ENCODE measurements at regions not wholly inside any gene's neighbourhood (a gene's known extent, or its start where the extent isn't known, plus 50 kb on each side); places are given as distances from the start of the nearest gene placed in this dataset.

DNA sequence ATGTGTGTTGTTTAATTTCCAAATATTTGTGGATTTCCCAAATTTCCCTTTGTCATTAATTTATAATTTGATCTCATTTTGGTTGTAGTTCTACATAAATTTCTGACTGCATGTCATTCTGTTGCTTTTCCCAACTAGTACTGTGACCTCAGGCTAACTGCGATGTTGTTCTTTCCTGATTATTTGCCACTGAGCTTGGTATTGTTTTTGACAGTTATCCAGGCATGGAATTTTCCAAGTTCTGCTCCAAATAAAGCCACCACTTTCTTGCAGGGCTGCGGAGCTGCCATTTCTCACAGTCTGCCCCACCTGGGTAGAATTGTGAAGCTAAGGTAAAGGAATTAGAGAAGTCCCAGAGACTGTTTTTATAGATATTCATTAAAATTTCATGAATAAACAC, 328.8 kb downstream of the ZNF674 start:
- TF ChIP-seq, protein P1, sequence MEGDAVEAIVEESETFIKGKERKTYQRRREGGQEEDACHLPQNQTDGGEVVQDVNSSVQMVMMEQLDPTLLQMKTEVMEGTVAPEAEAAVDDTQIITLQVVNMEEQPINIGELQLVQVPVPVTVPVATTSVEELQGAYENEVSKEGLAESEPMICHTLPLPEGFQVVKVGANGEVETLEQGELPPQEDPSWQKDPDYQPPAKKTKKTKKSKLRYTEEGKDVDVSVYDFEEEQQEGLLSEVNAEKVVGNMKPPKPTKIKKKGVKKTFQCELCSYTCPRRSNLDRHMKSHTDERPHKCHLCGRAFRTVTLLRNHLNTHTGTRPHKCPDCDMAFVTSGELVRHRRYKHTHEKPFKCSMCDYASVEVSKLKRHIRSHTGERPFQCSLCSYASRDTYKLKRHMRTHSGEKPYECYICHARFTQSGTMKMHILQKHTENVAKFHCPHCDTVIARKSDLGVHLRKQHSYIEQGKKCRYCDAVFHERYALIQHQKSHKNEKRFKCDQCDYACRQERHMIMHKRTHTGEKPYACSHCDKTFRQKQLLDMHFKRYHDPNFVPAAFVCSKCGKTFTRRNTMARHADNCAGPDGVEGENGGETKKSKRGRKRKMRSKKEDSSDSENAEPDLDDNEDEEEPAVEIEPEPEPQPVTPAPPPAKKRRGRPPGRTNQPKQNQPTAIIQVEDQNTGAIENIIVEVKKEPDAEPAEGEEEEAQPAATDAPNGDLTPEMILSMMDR (conservative IDR thresholded peaks at IDR 0.05; ENCODE audit: control insufficient read depth, insufficient read depth, low read depth, low read length), result no peak
- no peak for DNase-seq (ENCODE audit: low read depth)
- H3K4me3 ChIP-seq (ENCODE audit: control insufficient read depth, low read depth, low read length), result no peak overlapping the region

- TF ChIP-seq, protein P1 (conservative IDR thresholded peaks at IDR 0.05; ENCODE audit: control insufficient read depth, insufficient read depth, low read depth, low read length), result no peak
- no peak overlapping the region for H3K4me3 ChIP-seq (ENCODE audit: control insufficient read depth, low read depth, low read length)
- no peak for DNase-seq (ENCODE audit: low read depth)
Measured at GRCh38 chrX:46211079-46211478, 334.1 kb downstream of the ZNF674 start.

GRCh38 chrX:46209768-46210167, 335.5 kb downstream of the ZNF674 start:
- no peak overlapping the region for H3K4me3 ChIP-seq (ENCODE audit: control insufficient read depth, low read depth, low read length)
- DNase-seq (ENCODE audit: low read depth), result no peak
- TF ChIP-seq, protein P1 (conservative IDR thresholded peaks at IDR 0.05; ENCODE audit: control insufficient read depth, insufficient read depth, low read depth, low read length), result no peak

- no peak overlapping the region for H3K4me3 ChIP-seq (ENCODE audit: control insufficient read depth, low read depth, low read length)
- DNase-seq (ENCODE audit: low read depth), result no peak
- TF ChIP-seq, protein P1 (conservative IDR thresholded peaks at IDR 0.05; ENCODE audit: control insufficient read depth, insufficient read depth, low read depth, low read length), result no peak
Measured at GRCh38 chrX:46209037-46209436, 336.2 kb downstream of the ZNF674 start.

DNA sequence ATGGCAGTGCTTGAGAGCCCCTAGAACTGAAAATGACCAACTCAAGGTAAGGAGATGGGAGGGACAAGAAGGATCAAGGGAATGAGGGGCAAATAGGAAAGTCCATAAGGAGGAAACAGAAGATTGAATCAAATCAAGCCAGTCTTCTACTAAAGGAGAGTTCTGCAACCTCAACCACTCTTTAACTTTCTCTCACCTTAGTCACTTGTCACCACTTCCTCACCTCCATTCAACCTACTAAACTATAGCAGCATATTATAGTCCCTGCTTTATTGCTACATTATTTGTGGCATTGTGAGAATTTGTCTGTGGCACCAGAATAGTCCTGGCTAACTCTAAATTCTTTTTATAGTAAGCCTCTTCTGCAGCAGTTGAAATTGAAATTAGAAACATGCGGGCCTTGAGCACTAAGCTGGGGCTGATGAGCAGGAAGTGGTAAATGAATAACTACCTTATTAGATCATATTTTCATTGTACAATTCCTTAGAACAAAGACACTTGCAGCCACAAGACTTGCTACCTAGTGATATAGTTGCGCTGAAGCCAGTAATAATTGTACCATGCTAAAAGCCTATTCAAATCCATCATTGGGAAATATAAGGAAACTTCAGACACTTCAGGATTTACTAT, 336.9 kb downstream of the ZNF674 start:
- H3K4me3 ChIP-seq (ENCODE audit: control insufficient read depth, low read depth, low read length), result no peak overlapping the region
- peak; percentile 37 for DNase-seq (ENCODE audit: low read depth)
- TF ChIP-seq, protein P1 (conservative IDR thresholded peaks at IDR 0.05; ENCODE audit: control insufficient read depth, insufficient read depth, low read depth, low read length), result no peak

GRCh38 chrX:46204721-46205422, 340.3 kb downstream of the ZNF674 start:
- TF ChIP-seq, protein P1 (conservative IDR thresholded peaks at IDR 0.05; ENCODE audit: control insufficient read depth, insufficient read depth, low read depth, low read length), result no peak
- no peak for DNase-seq (ENCODE audit: low read depth)
- H3K4me3 ChIP-seq (ENCODE audit: control insufficient read depth, low read depth, low read length), result no peak overlapping the region
